Vagina (tissue), 2 donors: ENCODE measurements at regions not wholly inside any gene's neighbourhood (a gene's known extent, or its start where the extent isn't known, plus 50 kb on each side); places are given as distances from the start of the nearest gene placed in this dataset.

Experiments used
- DNase-seq, 2 donors: peaks; one replicate each; pipeline ENCODE4 v3.0.0-alpha.2; 2017; ENCODE audit errors: extremely low spot score in 2 of 2
- H3K27ac ChIP-seq: fragments of 200-600 bp; sonication (generic); one replicate; pipeline ENCODE4 v1.5.1; 2019
- H3K27me3 ChIP-seq: fragments of 200-600 bp; sonication (generic); one replicate; pipeline ENCODE4 v1.5.1; 2019
- H3K36me3 ChIP-seq, 2 donors: fragments of 200-600 bp; sonication (generic); one replicate each; pipeline ENCODE4 v1.5.1; 2017 to 2019
- H3K4me1 ChIP-seq: fragments of 200-600 bp; sonication (generic); one replicate; pipeline ENCODE4 v1.5.1; 2019
- H3K4me3 ChIP-seq, 2 donors: fragments of 200-600 bp; sonication (generic); 1 replicate in 1 of 2; 2 replicates in 1 of 2; pipeline ENCODE4 v1.5.1; 2016 to 2019
- H3K9me3 ChIP-seq: fragments of 200-600 bp; sonication (generic); one replicate; pipeline ENCODE4 v1.5.1; 2019
- POLR2A ChIP-seq, 2 donors: fragments of 450-650 bp; IDR thresholded peaks; one replicate each; pipeline ENCODE4 v1.6.1; 2017; ENCODE audit warnings: antibody characterized with exemption in 2 of 2, mild to moderate bottlenecking in 2 of 2, moderate library complexity in 2 of 2
- POLR2AphosphoS5 ChIP-seq, 2 donors: sonication (generic); formaldehyde crosslinking; IDR thresholded peaks; one replicate each; pipeline ENCODE4 v1.9.0; 2017; ENCODE audit warnings: antibody characterized with exemption in 2 of 2, mild to moderate bottlenecking in 2 of 2, low read depth in 1 of 2; ENCODE audit not compliant: insufficient read depth in 1 of 2
- intact Hi-C: fragments of 100-400 bp; cut with DNase I; formaldehyde crosslinking; loops from one replicate; pipeline ENCODE4 v1.15.1; 2023
- TF ChIP-seq, protein P1 (sequence below), 3 experiments: fragments of 450-650 bp in 2 of 3; fragments of 200-600 bp in 1 of 3; sonication (generic) in 1 of 3; IDR thresholded peaks; one replicate each; pipeline ENCODE4 v1.5.1; 2017 to 2019; ENCODE audit warnings: antibody characterized with exemption in 3 of 3, mild to moderate bottlenecking in 2 of 3, moderate library complexity in 2 of 3

DNA sequence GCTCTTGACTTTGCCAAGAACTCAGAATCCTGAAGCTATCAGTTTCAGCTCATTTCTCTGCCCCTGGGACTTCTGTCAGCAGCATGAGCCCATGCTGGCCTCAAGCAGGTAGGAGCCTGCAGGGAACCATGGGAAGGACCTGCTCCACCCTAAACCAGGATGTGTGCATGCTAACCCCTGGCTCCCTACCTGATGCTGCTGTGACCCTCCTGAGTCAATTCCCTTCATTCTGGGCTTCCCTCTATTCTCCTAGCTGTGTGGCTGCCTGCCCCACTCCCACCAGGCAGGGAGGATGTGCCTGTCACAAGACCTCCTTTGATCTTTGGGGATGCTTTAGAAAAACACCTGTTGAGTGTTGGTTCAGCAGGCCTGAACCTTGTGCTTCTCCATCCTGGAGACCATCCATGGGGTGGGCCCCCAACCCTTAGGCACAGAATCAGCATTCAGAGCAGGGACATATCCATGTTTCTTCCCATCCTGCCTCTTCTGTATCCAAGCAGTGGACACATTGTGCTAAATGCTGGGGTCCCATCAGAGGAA lies 117.1 kb upstream of the CCL21 start:
- Histone ChIP-seq H3K4me3 (no peak overlapping the region), H3K36me3 (no peaks in the 10 kb centered on the region), H3K27me3 (no peaks in the 10 kb centered on the region), H3K27ac (no peak overlapping the region), H3K9me3 (no peaks in the 10 kb centered on the region), H3K4me1 (no peaks in the 10 kb centered on the region)
- no peak for DNase-seq
- TF ChIP-seq POLR2A (IDR thresholded peaks at IDR 0.05) = no peak
- TF ChIP-seq, protein P1, sequence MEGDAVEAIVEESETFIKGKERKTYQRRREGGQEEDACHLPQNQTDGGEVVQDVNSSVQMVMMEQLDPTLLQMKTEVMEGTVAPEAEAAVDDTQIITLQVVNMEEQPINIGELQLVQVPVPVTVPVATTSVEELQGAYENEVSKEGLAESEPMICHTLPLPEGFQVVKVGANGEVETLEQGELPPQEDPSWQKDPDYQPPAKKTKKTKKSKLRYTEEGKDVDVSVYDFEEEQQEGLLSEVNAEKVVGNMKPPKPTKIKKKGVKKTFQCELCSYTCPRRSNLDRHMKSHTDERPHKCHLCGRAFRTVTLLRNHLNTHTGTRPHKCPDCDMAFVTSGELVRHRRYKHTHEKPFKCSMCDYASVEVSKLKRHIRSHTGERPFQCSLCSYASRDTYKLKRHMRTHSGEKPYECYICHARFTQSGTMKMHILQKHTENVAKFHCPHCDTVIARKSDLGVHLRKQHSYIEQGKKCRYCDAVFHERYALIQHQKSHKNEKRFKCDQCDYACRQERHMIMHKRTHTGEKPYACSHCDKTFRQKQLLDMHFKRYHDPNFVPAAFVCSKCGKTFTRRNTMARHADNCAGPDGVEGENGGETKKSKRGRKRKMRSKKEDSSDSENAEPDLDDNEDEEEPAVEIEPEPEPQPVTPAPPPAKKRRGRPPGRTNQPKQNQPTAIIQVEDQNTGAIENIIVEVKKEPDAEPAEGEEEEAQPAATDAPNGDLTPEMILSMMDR (IDR thresholded peaks at IDR 0.05) = no peak
- no peak for TF ChIP-seq POLR2AphosphoS5 (IDR thresholded peaks at IDR 0.05; ENCODE audit: insufficient read depth in 1 of 2, low read depth in 1 of 2)
- intact Hi-C loops = no loop called here

DNA sequence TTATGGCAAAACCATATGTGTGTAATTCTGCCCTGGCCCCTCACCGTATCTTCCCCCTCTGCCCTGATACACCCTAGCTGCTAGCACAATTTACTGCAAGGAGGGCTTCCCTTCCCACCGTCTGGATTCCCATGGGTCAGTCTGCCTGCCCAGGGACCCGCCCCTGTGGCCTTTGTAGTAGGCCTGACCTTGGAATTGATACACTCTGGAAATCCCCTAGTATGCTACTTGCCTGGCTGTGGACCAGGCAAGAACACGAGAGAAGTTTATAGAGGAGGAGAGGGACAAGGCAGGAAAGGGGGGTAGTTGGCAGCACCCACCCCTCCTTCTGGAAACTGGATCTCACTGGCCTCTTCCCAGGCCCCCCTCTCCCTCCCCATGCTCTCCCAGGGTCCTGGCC lies 115.8 kb upstream of the CCL21 start:
- DNase-seq = no peak
- Histone ChIP-seq H3K4me3 (no peak overlapping the region), H3K27ac (no peak overlapping the region), H3K4me1 (no peaks in the 10 kb centered on the region), H3K36me3 (no peaks in the 10 kb centered on the region), H3K9me3 (no peaks in the 10 kb centered on the region), H3K27me3 (no peaks in the 10 kb centered on the region)
- intact Hi-C loops = no loop called here
- TF ChIP-seq POLR2A (IDR thresholded peaks at IDR 0.05) (no peak), POLR2AphosphoS5 (IDR thresholded peaks at IDR 0.05; ENCODE audit: insufficient read depth in 1 of 2, low read depth in 1 of 2) (no peak)
- TF ChIP-seq, protein P1 (IDR thresholded peaks at IDR 0.05) = no peak

DNA sequence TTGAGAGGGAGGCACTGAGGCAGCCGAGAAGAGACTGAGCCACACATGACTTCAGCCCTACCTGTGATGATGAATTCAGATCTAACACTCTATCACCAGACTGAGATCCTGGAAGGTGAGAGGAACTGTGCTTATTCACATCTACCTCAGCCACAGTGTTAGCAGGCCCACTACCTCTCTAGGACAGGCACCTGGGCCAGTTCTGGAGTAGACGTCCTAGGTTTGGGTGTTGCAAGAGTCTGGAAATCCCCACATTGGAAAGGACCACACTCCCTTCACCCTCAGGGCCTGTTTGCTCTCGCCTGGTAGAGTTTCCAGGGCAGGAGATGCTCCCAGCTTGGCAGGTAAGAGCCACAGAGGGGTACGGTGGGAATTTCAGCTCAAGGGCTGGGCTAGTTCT lies 113.8 kb upstream of the CCL21 start:
- Histone ChIP-seq H3K4me1 (no peaks in the 10 kb centered on the region), H3K27ac (no peak overlapping the region), H3K36me3 (no peaks in the 10 kb centered on the region), H3K9me3 (no peaks in the 10 kb centered on the region), H3K4me3 (no peak overlapping the region), H3K27me3 (no peaks in the 10 kb centered on the region)
- TF ChIP-seq POLR2A (IDR thresholded peaks at IDR 0.05) (no peak), POLR2AphosphoS5 (IDR thresholded peaks at IDR 0.05; ENCODE audit: insufficient read depth in 1 of 2, low read depth in 1 of 2) (no peak)
- TF ChIP-seq, protein P1 (IDR thresholded peaks at IDR 0.05) = no peak
- intact Hi-C loops = no loop called here
- no peak for DNase-seq

GRCh38 chr9:34810187-34810524 lies 100.2 kb upstream of the CCL21 start:
- TF ChIP-seq, protein P1 (IDR thresholded peaks at IDR 0.05) = no peak
- TF ChIP-seq POLR2AphosphoS5 (IDR thresholded peaks at IDR 0.05; ENCODE audit: insufficient read depth in 1 of 2, low read depth in 1 of 2) (no peak), POLR2A (IDR thresholded peaks at IDR 0.05) (no peak)
- Histone ChIP-seq H3K27me3 (no peaks in the 10 kb centered on the region), H3K27ac (no peak overlapping the region), H3K9me3 (no peaks in the 10 kb centered on the region), H3K4me3 (no peak overlapping the region), H3K36me3 (no peaks in the 10 kb centered on the region), H3K4me1 (no peaks in the 10 kb centered on the region)
- DNase-seq = no peak
- intact Hi-C loops = no loop called here

DNA sequence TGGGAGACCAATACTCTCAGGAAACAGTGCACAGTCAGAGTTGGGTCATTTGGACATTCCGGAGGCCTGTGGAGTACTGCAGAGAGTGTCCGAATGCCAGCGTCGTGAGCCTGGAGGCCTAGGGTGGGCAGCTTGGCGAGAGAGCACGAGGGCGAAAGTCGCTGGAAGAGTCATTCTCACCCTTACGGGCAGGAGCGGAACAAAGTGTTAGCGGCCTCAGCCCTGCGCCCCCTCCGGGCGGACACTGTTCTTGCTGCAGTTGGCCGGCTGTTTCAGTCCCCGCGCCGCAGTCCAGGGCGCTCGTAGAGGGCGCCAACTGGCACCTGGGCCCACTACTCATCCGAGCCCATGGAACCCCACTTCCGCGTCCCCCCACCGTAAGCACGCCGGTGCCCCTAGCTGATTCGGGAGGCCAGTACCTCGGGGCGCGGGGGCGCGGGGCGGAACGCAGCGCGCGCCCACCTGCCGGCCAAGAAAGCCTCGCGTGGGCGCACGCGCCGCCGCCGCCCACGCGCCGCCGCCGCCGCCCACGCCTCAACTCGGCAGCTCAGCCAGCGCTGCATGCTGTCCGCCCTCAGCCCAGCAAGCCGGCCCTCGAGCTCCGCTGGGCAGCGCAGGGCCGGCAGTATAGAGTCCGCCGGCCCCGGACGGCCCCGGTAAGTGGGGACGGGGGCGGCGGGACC lies 99.7 kb upstream of the CCL21 start:
- TF ChIP-seq POLR2AphosphoS5 (IDR thresholded peaks at IDR 0.05; ENCODE audit: insufficient read depth in 1 of 2, low read depth in 1 of 2) = no peak
- TF ChIP-seq POLR2A (IDR thresholded peaks at IDR 0.05) = no peak
- TF ChIP-seq, protein P1 (IDR thresholded peaks at IDR 0.05) = no peak
- Histone ChIP-seq H3K4me3 (no peak overlapping the region), H3K27ac (no peak overlapping the region), H3K36me3 (no peaks in the 10 kb centered on the region), H3K9me3 (no peaks in the 10 kb centered on the region), H3K4me1 (no peaks in the 10 kb centered on the region), H3K27me3 (no peaks in the 10 kb centered on the region)
- intact Hi-C loops = no loop called here
- no peak for DNase-seq
